NCI-H345 treated with DMSO at 0.1 percent for 48 hours (cell line): ENCODE measurements at regions not wholly inside any gene's neighbourhood (a gene's known extent, or its start where the extent isn't known, plus 50 kb on each side); places are given as distances from the start of the nearest gene placed in this dataset.

ENCODE experiments used
- DNase-seq: peaks from one replicate; lab custom pipeline; 2025; ENCODE audit not compliant: unreplicated experiment; lab: John Stamatoyannopoulos, UW

GRCh38 chr5:15266229-15266628, 233.8 kb upstream of the FBXL7 start:
- DNase-seq, result no peak

- no peak for DNase-seq
These were observed 236.0 kb upstream of the FBXL7 start for GRCh38 chr5:15263942-15264341.

- DNase-seq, result no peak
These were observed 236.6 kb upstream of the FBXL7 start for GRCh38 chr5:15263406-15263805.

GRCh38 chr5:15261269-15261995, 238.5 kb upstream of the FBXL7 start:
- no peak for DNase-seq

GRCh38 chr5:15260356-15261268, 239.4 kb upstream of the FBXL7 start:
- DNase-seq, result no peak

GRCh38 chr5:15256485-15256884, 243.5 kb upstream of the FBXL7 start:
- no peak for DNase-seq

- no peak for DNase-seq
These were observed 244.4 kb upstream of the FBXL7 start for GRCh38 chr5:15255576-15255975.

GRCh38 chr5:15254607-15255006, 245.4 kb upstream of the FBXL7 start:
- DNase-seq, result no peak

GRCh38 chr5:15252331-15252730, 247.6 kb upstream of the FBXL7 start:
- DNase-seq, result no peak

- DNase-seq, result no peak
These were observed 250.8 kb upstream of the FBXL7 start for GRCh38 chr5:15249152-15249551.

GRCh38 chr5:15248731-15249130, 251.2 kb upstream of the FBXL7 start:
- no peak for DNase-seq

GRCh38 chr5:15245913-15246312, 254.1 kb upstream of the FBXL7 start:
- no peak for DNase-seq

GRCh38 chr5:15243301-15244020, 256.5 kb upstream of the FBXL7 start:
- no peak for DNase-seq

- DNase-seq, result no peak
These were observed 258.7 kb upstream of the FBXL7 start for GRCh38 chr5:15241216-15241821.

- DNase-seq, result no peak
These were observed 262.0 kb upstream of the FBXL7 start for GRCh38 chr5:15238006-15238405.

- DNase-seq, result no peak
These were observed 263.0 kb upstream of the FBXL7 start for GRCh38 chr5:15236911-15237508.

GRCh38 chr5:15234911-15235310, 265.1 kb upstream of the FBXL7 start:
- no peak for DNase-seq

- no peak for DNase-seq
These were observed 265.6 kb upstream of the FBXL7 start for GRCh38 chr5:15234366-15234765.

- DNase-seq, result no peak
These were observed 266.4 kb upstream of the FBXL7 start for GRCh38 chr5:15233566-15233965.

GRCh38 chr5:15222156-15222555, 277.8 kb upstream of the FBXL7 start:
- DNase-seq, result no peak

- no peak for DNase-seq
These were observed 279.3 kb upstream of the FBXL7 start for GRCh38 chr5:15220642-15221173.
